ENCODE measurements at regions not wholly inside any gene's neighbourhood (a gene's known extent, or its start where the extent isn't known, plus 50 kb on each side); places are given as distances from the start of the nearest gene placed in this dataset.

- no peaks in the 10 kb centered on the region for H3K9me3 ChIP-seq (ENCODE audit: insufficient read depth, low read depth, low read length)
- H3K79me1 ChIP-seq (ENCODE audit: low read length) = no peaks in the 10 kb centered on the region
- no peak overlapping the region for H3K27ac ChIP-seq (ENCODE audit: low read depth, low read length)
- no peak overlapping the region for H4K8ac ChIP-seq (ENCODE audit: low read depth, low read length)
- no peak overlapping the region for H3K4me3 ChIP-seq (ENCODE audit: low read depth, low read length)
- H3K14ac ChIP-seq (ENCODE audit: low read length) = no peak overlapping the region
- no peaks in the 10 kb centered on the region for H3K4me1 ChIP-seq (ENCODE audit: control insufficient read depth in 1 of 2, insufficient read depth in 2 of 2, low read length in 2 of 2)
- H3K27me3 ChIP-seq (ENCODE audit: insufficient read depth, low read length) = no peaks in the 10 kb centered on the region
- H2BK120ac ChIP-seq (ENCODE audit: insufficient read depth, low read length, poor library complexity) = no peak overlapping the region
- H3K4me2 ChIP-seq (ENCODE audit: low read length) = no peak overlapping the region
- no peaks in the 10 kb centered on the region for H3K79me2 ChIP-seq (ENCODE audit: control insufficient read depth, insufficient read depth, low read length, poor library complexity)
- no peak overlapping the region for H4K12ac ChIP-seq (ENCODE audit: low read depth, low read length)
- H3K23ac ChIP-seq (ENCODE audit: low read length) = no peak overlapping the region
- H4K91ac ChIP-seq (ENCODE audit: low read depth, low read length) = no peak overlapping the region
- H2AK5ac ChIP-seq (ENCODE audit: low read length) = no peak overlapping the region
- DNase-seq = no peak
- H3K36me3 ChIP-seq (ENCODE audit: control insufficient read depth in 1 of 2, insufficient read depth in 2 of 2, low read length in 2 of 2) = no peaks in the 10 kb centered on the region
- no peak overlapping the region for H2BK12ac ChIP-seq (ENCODE audit: low read length)
- no peak overlapping the region for H3K18ac ChIP-seq (ENCODE audit: low read length)
- no peak overlapping the region for H3K9ac ChIP-seq (ENCODE audit: low read length)
- no peak overlapping the region for H3K4ac ChIP-seq (ENCODE audit: low read depth, low read length)
- H2BK5ac ChIP-seq (ENCODE audit: low read depth, low read length, poor library complexity) = no peak overlapping the region
- no peak overlapping the region for H2AFZ ChIP-seq (ENCODE audit: insufficient read depth, low read length, poor library complexity)
- WGBS (ENCODE audit: extremely low coverage, insufficient coverage, insufficient read length) = no CpG with 5 or more reads among the region's 3 CpGs
Measured at GRCh38 chr3:98644168-98644567, 50.8 kb upstream of the CPOX start.

GRCh38 chr3:98645039-98645438 is 51.6 kb upstream of the CPOX start:
- Histone ChIP-seq H2AK5ac (ENCODE audit: low read length) (no peak overlapping the region), H3K79me1 (ENCODE audit: low read length) (no peaks in the 10 kb centered on the region)
- WGBS (ENCODE audit: extremely low coverage, insufficient coverage, insufficient read length) = no CpG with 5 or more reads among the region's 7 CpGs

GRCh38 chr3:98646680-98647079 is 53.3 kb upstream of the CPOX start:
- no peak overlapping the region for H3K4ac ChIP-seq (ENCODE audit: low read depth, low read length)
- H4K8ac ChIP-seq (ENCODE audit: low read depth, low read length) = no peak overlapping the region
- no peak overlapping the region for H4K91ac ChIP-seq (ENCODE audit: low read depth, low read length)
- H2BK120ac ChIP-seq (ENCODE audit: insufficient read depth, low read length, poor library complexity) = no peak overlapping the region
- H3K27ac ChIP-seq (ENCODE audit: low read depth, low read length) = no peak overlapping the region
- H3K9ac ChIP-seq (ENCODE audit: low read length) = no peak overlapping the region
- no peak for DNase-seq
- no peaks in the 10 kb centered on the region for H3K79me2 ChIP-seq (ENCODE audit: control insufficient read depth, insufficient read depth, low read length, poor library complexity)
- no peak overlapping the region for H2AK5ac ChIP-seq (ENCODE audit: low read length)
- no peak overlapping the region for H2AFZ ChIP-seq (ENCODE audit: insufficient read depth, low read length, poor library complexity)
- no peaks in the 10 kb centered on the region for H3K27me3 ChIP-seq (ENCODE audit: insufficient read depth, low read length)
- H3K79me1 ChIP-seq (ENCODE audit: low read length) = no peaks in the 10 kb centered on the region
- no peaks in the 10 kb centered on the region for H3K4me1 ChIP-seq (ENCODE audit: control insufficient read depth in 1 of 2, insufficient read depth in 2 of 2, low read length in 2 of 2)
- H4K12ac ChIP-seq (ENCODE audit: low read depth, low read length) = no peak overlapping the region
- H3K4me2 ChIP-seq (ENCODE audit: low read length) = no peak overlapping the region
- H2BK5ac ChIP-seq (ENCODE audit: low read depth, low read length, poor library complexity) = no peak overlapping the region
- H3K36me3 ChIP-seq (ENCODE audit: control insufficient read depth in 1 of 2, insufficient read depth in 2 of 2, low read length in 2 of 2) = no peaks in the 10 kb centered on the region
- no peaks in the 10 kb centered on the region for H3K9me3 ChIP-seq (ENCODE audit: insufficient read depth, low read depth, low read length)
- H2BK12ac ChIP-seq (ENCODE audit: low read length) = no peak overlapping the region
- no peak overlapping the region for H3K4me3 ChIP-seq (ENCODE audit: low read depth, low read length)
- no peak overlapping the region for H3K18ac ChIP-seq (ENCODE audit: low read length)
- no peak overlapping the region for H3K23ac ChIP-seq (ENCODE audit: low read length)
- WGBS (ENCODE audit: extremely low coverage, insufficient coverage, insufficient read length) = no CpG with 5 or more reads among the region's 2 CpGs
- no peak overlapping the region for H3K14ac ChIP-seq (ENCODE audit: low read length)

More at GRCh38 chr3:98645039-98645438, 51.6 kb upstream of the CPOX start:
- H3K4me1 ChIP-seq (ENCODE audit: control insufficient read depth in 1 of 2, insufficient read depth in 2 of 2, low read length in 2 of 2) = no peaks in the 10 kb centered on the region
- no peak overlapping the region for H4K12ac ChIP-seq (ENCODE audit: low read depth, low read length)
- H4K91ac ChIP-seq (ENCODE audit: low read depth, low read length) = no peak overlapping the region
- no peak overlapping the region for H3K14ac ChIP-seq (ENCODE audit: low read length)
- H3K27me3 ChIP-seq (ENCODE audit: insufficient read depth, low read length) = no peaks in the 10 kb centered on the region
- H3K36me3 ChIP-seq (ENCODE audit: control insufficient read depth in 1 of 2, insufficient read depth in 2 of 2, low read length in 2 of 2) = no peaks in the 10 kb centered on the region
- H3K27ac ChIP-seq (ENCODE audit: low read depth, low read length) = no peak overlapping the region
- H4K8ac ChIP-seq (ENCODE audit: low read depth, low read length) = no peak overlapping the region
- H3K23ac ChIP-seq (ENCODE audit: low read length) = no peak overlapping the region
- H3K9me3 ChIP-seq (ENCODE audit: insufficient read depth, low read depth, low read length) = no peaks in the 10 kb centered on the region
- no peak overlapping the region for H2BK5ac ChIP-seq (ENCODE audit: low read depth, low read length, poor library complexity)
- H3K4ac ChIP-seq (ENCODE audit: low read depth, low read length) = no peak overlapping the region
- no peak overlapping the region for H3K9ac ChIP-seq (ENCODE audit: low read length)
- H3K18ac ChIP-seq (ENCODE audit: low read length) = no peak overlapping the region
- H2AFZ ChIP-seq (ENCODE audit: insufficient read depth, low read length, poor library complexity) = no peak overlapping the region
- H3K4me2 ChIP-seq (ENCODE audit: low read length) = no peak overlapping the region
- no peak overlapping the region for H2BK120ac ChIP-seq (ENCODE audit: insufficient read depth, low read length, poor library complexity)
- H3K79me2 ChIP-seq (ENCODE audit: control insufficient read depth, insufficient read depth, low read length, poor library complexity) = no peaks in the 10 kb centered on the region
- H3K4me3 ChIP-seq (ENCODE audit: low read depth, low read length) = no peak overlapping the region
- peak; percentile 41 to 77 for DNase-seq
- no peak overlapping the region for H2BK12ac ChIP-seq (ENCODE audit: low read length)

- no peaks in the 10 kb centered on the region for H3K79me1 ChIP-seq (ENCODE audit: low read length)
- no peak overlapping the region for H2BK12ac ChIP-seq (ENCODE audit: low read length)
- no peaks in the 10 kb centered on the region for H3K27me3 ChIP-seq (ENCODE audit: insufficient read depth, low read length)
- H3K4ac ChIP-seq (ENCODE audit: low read depth, low read length) = no peak overlapping the region
- H2BK5ac ChIP-seq (ENCODE audit: low read depth, low read length, poor library complexity) = no peak overlapping the region
- H3K18ac ChIP-seq (ENCODE audit: low read length) = no peak overlapping the region
- H3K9me3 ChIP-seq (ENCODE audit: insufficient read depth, low read depth, low read length) = no peaks in the 10 kb centered on the region
- no peak overlapping the region for H2AK5ac ChIP-seq (ENCODE audit: low read length)
- H3K27ac ChIP-seq (ENCODE audit: low read depth, low read length) = no peak overlapping the region
- no peak overlapping the region for H2AFZ ChIP-seq (ENCODE audit: insufficient read depth, low read length, poor library complexity)
- no CpG with 5 or more reads among the region's 4 CpGs for whole genome bisulfite sequencing (ENCODE audit: extremely low coverage, insufficient coverage, insufficient read length)
- no peak for DNase-seq
- no peak overlapping the region for H2BK120ac ChIP-seq (ENCODE audit: insufficient read depth, low read length, poor library complexity)
- H3K4me3 ChIP-seq (ENCODE audit: low read depth, low read length) = no peak overlapping the region
- H3K4me2 ChIP-seq (ENCODE audit: low read length) = no peak overlapping the region
- no peak overlapping the region for H4K8ac ChIP-seq (ENCODE audit: low read depth, low read length)
- H3K79me2 ChIP-seq (ENCODE audit: control insufficient read depth, insufficient read depth, low read length, poor library complexity) = no peaks in the 10 kb centered on the region
- H4K91ac ChIP-seq (ENCODE audit: low read depth, low read length) = no peak overlapping the region
- H3K14ac ChIP-seq (ENCODE audit: low read length) = no peak overlapping the region
- H3K4me1 ChIP-seq (ENCODE audit: control insufficient read depth in 1 of 2, insufficient read depth in 2 of 2, low read length in 2 of 2) = no peaks in the 10 kb centered on the region
- no peak overlapping the region for H4K12ac ChIP-seq (ENCODE audit: low read depth, low read length)
- H3K36me3 ChIP-seq (ENCODE audit: control insufficient read depth in 1 of 2, insufficient read depth in 2 of 2, low read length in 2 of 2) = no peaks in the 10 kb centered on the region
- H3K23ac ChIP-seq (ENCODE audit: low read length) = no peak overlapping the region
- H3K9ac ChIP-seq (ENCODE audit: low read length) = no peak overlapping the region
Measured at GRCh38 chr3:98647197-98647596, 53.8 kb upstream of the CPOX start.
